Hematopoietic multipotent progenitor cell treated with erythropoietin and hydrocortisone succinate and interleukin-3 and kit ligand, for 6 days (in vitro differentiated cells): ENCODE measurements at regions not wholly inside any gene's neighbourhood (a gene's known extent, or its start where the extent isn't known, plus 50 kb on each side); places are given as distances from the start of the nearest gene placed in this dataset.
A peak's percentile ranks its signal among the peaks of the same experiment; 100 is the strongest.

Experiments
- DNase-seq: peaks from one replicate; pipeline ENCODE4 v3.0.0-alpha.2; 2015

DNA sequence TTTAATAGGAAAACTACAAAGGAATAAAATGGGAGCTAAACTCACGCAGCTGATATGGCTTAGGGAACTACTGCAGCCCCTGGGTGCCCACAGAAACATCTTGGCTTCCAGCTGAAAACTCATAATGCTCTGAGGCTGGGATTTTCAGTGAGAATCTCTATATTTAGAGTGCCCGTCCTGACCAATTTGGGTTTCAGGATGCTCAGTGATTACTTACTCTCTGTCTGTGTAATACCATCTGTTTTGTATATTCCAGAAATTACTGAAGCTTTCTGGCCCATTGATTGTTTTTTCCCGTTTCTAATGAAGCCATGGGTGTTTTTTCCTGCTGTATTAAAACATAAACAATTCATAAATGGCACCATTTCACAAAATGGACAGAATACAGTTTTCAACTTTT is 50.6 kb upstream of the ZNF385D start:
- DNase-seq: no peak

DNA sequence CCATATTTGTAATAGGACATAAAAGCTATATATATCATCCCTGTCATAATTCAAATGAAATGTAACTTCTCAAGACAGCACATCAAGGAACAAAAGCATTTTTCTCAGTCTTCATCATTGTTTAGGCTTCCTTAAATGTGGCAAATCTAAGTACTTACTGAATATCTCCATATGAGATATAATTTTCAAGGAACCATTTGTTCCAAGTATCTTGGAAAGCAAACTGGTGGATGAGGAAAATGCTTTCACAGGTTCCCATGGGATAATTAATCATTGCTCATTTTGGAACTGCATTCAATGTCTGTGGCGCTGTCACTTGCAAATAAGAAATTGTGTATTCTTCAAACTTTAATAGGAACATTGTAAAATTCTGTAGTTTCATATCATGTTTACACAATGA is 52.6 kb upstream of the ZNF385D start:
- no peak for DNase-seq

DNA sequence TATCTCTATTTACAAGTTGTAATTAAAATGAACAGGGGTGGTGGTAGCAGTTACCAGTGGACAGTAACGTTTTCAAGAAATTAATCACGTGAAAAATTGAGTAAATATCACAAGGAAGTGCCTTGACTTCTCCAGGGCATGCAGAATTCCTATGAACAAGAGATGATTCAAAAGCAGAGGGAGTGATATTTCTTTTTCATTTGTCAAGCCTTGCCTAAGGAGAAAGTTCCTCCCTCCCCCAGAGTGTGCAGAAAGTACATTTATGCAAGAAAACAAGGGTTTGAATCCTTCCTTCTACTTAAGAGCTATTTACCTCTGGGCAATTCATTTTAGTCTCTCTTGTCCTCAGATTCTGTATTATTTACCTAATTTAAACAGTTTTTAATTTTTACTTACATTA is 53.3 kb upstream of the ZNF385D start:
- no peak for DNase-seq

DNA sequence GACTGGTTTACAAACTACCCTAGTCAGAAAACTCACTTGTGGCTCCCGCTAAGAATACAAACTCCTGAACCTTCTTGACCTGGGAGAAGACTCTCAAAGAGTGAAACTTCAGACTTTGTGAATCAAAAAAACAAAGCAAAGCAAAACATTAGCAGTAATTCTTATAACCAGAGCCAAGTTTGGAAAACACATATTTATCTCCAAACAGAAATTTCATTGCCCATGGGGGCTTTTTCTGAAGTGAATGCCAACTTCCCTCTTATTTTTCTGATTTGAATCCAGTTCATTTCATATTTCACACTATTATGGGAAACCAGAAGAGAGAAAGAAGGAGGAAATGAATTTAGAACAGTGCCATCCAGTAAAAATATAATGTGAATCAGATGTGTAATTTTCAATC is 55.7 kb upstream of the ZNF385D start:
- DNase-seq: no peak

DNA sequence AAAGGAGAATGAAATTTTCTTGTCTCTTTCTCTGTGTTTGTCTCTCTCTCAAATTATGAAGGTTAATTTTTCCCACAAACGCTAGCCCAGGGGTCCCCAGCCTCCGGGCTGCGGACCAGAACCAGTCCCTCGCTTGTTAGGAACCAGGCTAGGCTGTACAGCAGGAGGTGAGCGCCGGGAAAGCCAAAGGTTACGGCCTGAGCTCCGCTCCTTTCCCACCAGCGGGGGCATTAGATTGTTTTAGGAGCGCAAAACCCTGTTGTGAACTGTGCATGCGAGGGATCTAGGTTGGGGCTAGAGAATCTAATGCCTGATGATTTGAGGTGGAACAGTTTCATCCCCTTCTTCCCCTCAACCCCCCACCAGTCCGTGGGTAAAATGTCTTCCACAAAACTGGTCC is 74.7 kb upstream of the ZNF385D start:
- DNase-seq: no peak

DNA sequence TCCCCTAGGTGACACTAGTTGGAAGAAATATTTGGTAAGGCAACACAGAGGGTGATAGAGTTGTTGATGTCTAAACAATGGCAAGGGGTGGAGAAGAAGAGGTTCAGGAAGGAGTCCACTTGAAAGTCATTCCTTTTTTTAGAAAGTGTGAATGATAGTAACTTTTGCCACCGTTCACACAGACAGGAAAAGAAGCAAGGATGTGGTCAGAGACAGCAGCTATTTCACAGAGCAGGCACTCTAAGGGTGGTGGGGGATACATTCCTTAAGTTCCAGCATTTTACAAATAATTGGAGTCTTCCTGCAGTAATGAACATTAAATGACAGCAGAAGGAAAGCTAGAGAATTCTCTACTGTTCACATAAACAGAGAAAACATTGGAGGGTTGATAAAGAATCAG is 75.4 kb upstream of the ZNF385D start:
- no peak for DNase-seq

DNA sequence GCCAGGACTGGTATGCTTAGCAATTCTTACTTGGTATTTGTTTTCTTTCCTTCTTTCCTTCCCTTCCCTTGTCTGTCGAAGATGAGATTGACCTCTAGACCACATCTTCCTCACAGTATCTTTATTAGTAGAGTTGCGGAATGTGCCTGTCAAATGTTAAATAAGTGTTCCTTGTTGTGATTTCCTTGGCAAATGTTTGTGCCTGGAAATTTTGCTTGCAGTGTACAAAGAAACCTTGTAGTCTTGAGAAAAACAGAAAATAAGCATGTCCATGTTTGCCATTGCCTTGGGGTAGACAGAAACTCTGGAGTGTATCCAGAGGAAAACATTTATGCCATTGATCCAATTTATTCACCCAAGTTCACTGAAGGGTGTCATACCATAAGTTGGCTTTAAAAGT is 79.5 kb upstream of the ZNF385D start:
- DNase-seq: no peak

DNA sequence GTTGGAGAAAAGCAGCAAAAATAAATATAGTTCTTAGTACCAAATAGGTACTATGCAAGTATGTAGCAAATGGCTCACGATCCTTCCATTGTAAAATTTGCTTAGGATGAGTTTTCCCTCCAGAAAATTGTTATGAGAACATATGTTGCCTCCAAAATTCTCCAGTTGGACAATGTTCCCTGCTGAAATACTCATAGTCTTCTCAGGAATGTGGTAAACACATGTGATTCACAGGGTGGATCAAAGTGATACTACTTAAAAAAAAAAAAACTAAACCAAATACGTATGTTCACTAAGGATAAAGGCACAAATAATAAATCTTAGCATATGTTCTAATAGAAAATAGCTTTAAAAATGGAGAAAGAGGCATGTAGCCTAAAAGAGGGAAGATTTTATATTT is 84.3 kb upstream of the ZNF385D start:
- DNase-seq: no peak

DNA sequence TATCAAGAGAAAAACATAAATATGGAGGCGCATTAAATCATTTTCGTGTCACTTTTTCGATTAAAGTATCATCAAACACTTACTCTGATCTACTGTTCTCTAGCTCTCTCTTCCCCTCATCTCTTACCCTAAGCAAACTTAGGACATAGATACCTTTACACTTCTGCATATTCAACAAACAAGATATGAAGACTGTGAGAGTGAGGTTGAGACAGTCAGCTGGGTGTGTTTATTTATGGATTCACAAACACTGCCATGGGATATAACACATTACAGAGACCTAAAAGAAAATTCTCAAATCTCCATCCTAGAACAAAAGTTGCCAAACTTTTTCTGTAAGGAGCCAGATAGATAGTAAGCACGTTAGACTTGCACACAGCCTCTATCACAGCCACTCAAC is 85.2 kb upstream of the ZNF385D start:
- DNase-seq: no peak

DNA sequence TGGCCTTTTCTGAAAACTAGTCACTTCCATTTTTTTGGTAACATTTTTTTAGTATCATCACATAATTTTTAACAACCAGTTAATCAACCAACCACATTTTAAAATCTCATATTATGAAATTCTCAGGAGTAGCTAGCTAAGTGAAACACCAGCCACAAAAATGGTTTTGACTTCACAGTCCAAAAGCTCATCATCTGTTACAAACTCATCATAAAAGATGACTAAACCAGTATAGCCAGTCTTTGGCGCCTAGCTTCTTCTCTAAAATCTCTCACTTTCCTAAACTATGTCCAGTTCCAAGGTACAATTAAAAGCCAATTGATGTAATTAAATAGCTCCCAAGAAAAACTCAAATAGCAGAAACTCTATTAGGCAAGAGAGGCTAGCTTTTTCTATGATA is 88.2 kb upstream of the ZNF385D start:
- no peak for DNase-seq

DNA sequence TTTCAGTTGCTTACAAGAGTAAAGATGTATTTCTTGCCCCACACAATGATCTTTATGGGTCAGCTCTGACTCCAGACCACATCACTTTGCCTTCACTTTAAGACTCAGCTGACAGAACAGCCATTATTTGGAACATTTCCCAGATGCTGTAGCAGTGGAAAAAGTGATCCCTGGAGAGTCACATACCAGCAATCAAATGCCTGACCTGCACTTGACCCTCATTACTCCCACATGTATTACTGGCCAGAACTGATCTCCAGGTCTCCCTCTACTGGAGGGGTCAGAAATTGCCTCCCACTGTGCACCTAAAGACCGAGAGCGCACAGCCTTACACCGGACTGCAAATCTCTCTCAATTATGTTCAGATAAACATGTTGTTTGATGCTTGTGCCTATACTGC is 88.6 kb upstream of the ZNF385D start:
- DNase-seq: peak; percentile 24

DNA sequence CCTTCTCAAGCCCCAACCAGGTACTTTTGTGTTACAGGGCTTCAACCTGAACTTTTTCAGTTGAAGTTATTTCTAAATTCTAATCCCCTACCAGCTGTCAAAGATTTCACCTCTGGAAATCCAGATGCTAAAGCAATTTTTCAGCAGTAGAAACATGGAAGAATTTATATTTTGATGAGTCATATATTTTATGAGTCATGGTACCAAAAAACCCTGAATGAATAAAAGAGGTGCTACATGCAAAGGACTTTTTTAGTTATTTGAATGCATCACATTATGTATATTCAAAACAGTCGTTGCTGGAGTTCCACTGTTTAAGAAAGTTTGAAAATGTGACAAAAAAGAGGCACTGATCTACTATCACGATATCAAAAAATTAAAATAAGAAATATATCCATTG is 96.0 kb upstream of the ZNF385D start:
- DNase-seq: no peak

DNA sequence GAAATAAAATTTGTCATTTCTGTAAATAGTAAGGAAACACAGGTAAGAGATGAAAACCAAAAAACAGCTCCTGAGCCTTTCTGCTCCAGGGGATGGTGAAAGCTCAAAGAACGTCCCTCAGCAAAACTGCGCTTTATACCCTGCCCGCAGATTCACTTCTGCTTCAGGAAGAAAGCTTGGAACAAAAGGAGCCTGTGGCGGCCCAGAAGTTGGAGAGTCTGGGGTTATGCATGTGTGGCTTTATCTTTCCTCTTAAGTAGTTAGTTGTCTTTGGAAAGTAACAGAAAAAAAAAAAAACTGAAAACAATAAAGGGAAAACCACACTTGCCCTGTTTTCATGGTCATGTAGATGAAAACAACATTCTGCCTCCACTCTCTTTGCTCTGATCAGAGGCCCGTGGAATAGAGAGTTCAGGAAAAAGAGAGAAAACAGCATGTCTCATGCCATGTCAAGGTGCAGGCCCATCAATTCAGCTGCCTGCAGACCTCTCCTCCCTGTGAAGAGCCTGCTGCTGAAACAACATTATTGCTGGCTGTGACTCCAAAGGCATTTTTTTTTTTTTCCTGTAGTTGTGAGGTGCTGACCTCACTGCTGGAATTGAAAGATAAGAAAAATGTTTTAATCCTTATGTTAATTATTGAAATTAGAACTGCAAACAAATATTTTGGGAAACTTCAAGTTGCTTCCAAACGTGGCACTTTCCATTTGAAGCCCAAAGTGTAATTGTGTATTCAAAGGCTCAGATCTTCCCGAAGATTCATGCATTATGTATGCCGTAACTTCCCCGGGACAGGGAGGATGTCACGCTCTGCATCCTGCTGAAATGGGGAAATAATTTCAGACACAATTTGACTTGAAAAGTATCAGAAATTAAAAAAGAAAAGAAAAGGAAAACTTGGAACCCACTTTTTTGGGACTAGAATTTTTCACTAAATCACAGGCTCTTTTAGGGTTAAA is 108.4 kb upstream of the ZNF385D start:
- no peak for DNase-seq

DNA sequence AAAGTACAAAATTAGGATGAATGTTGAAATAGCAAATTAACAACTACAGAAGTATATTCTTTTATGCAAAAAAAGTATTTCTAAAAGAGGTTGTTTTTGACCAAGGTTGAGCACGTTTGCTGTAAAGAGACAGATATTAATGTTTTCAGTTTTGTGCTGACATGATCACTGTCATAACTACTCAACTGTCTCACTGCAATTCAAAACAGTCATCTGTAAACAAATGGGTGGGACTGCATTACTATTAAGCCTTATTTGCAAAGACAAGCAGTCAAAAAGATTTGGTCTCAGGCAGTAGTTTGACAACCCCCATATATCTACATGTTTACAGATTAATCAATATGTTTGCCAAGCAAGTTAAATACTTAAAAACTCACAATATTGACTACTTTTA is 109.1 kb upstream of the ZNF385D start:
- DNase-seq: no peak

DNA sequence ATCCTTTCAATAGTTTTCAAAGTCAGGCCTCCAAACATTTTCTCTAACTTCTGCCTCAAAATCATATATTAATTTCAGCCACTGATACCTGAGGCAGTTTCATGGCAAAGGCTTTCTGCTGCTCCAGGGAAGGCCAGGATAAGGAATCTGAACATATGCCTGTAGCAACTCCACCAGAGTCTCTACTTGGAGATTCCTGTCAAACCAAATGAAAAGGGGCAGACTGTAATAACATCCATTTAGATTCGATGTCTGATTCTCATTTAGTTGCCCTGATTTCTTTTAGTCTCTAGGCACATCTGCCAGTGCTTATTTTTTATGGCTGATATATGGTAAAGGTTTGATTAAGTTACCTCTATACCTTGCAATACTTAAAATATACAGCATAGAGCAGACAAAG is 109.6 kb upstream of the ZNF385D start:
- DNase-seq: no peak

DNA sequence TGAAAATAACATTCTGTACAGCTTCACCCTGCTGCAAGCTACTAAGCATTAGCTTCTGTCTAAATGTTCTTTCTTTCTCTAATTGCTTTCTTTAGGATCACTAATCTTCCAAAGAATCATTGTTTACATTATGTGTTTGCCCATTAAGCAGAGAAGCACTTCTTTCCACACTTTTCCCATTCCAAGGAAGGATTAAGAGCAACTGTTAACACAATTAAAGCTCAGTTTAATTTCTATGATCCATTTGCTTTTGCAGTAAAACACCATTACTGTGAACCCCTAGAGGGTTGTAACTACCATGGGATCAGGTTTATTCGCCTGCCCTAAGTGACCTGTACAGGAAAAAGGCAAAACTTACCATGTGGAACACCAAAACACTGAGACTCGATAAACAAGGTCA is 125.8 kb upstream of the ZNF385D start:
- DNase-seq: no peak

DNA sequence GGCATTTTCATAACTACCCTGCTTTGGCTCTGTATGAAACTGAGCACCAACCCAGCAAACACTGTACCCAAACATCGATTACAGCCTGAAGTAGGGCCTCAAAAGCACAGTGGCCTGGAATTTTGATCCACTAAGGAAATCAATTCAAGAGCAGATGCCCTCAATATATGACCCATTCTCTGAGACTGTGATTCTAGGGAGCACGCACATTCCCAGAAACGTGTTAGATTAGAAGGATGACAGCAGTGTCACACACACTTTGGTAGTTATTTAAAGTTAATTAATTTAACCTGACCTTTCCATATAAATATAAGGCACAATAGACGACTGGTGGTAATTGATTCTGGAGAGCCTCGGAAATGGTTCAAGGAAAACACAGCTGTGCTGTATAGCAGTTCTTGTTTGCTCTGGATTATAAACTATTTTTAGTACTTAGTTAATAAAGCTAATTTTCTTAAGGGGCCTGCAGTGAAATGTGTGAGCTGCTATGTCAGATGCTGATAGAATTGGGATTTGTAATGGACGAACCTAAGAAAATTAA is 126.3 kb upstream of the ZNF385D start:
- no peak for DNase-seq

DNA sequence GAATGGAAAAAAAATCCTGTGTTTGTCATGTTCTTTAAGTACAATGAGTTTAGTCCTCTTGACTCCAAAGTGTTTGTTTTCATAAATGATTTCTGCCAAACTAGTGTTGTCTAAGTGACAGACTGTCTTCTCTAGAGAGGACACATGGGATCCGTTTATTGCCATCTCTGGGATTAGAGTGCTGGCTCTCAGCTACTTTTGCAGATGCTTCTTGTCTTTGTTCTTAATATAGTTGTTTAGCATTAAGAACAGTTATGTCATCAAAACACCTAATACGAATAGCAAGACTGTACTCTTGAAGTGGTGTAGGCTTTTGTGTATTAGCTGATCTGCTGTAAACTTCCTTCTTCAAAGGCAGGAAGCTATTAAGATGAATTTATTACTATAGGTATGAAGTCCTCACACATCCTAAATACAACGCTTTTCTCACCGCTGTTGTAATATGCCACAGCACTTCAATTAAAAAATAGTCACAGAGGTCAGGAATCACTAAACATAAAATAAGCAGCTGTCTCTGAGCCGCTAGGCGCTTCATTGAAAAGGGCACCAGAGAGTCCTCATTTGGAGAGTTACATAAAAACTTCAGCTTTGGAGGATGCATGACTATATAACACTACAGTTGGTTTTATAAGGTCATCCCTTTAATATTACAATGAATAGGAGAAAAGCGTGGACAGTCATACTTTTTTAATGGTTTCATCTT is 128.3 kb upstream of the ZNF385D start:
- no peak for DNase-seq

DNA sequence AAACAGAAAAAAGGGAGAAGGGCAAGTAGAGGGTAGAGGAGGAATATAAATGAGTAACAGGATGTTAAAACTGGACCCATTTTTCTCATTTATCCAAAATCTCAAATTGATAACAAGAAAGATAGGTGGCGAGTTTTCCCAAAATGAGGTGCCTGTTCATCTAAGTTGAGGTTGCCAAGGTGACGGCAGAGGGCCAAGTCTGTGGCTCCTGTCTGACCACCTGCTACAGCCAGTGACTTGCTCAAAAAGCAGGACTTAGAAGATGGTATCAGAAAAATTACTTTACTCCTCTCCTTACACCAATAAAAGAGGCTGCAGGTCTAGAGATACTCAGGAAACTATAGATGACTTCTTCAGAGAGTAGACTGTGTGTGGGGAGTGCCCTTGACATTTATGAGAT is 137.6 kb upstream of the ZNF385D start:
- DNase-seq: no peak

DNA sequence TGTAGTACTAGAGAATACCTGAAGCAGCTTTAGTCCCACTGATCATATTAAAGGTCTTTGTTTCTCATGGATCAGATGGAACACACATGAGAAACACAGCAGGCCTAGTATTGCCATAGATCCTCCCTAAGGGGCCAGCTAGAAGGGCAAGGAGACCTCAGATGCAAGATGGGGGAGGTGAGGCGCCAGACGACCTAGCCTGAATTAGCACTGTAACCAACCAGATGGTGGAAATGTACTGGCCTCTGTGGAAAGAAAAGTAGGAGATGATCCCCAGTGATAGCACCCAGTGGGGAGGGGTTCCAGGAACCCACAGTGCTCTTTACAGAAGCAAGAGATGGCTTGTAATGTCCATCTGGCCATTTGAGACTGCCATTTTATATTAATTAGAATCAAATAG is 138.2 kb upstream of the ZNF385D start:
- DNase-seq: no peak

DNA sequence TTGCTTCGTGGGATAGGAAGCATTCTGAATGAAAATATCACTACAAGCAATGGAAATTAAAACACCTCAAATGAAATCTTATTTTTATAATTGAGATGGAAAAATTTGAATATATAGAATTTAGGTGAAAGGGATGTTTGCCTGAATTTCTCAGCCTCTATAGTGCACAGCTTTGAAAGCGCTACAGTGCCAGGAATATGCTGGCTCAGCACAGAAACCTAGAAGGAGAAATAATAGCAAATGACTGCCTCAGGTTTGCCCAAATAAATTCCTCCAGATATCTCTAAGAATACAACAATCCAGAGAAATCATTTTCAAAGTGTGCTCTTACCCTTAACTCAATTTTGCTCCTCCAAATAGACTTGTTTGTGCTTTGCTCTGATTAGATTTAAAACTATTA is 141.1 kb upstream of the ZNF385D start:
- no peak for DNase-seq

DNA sequence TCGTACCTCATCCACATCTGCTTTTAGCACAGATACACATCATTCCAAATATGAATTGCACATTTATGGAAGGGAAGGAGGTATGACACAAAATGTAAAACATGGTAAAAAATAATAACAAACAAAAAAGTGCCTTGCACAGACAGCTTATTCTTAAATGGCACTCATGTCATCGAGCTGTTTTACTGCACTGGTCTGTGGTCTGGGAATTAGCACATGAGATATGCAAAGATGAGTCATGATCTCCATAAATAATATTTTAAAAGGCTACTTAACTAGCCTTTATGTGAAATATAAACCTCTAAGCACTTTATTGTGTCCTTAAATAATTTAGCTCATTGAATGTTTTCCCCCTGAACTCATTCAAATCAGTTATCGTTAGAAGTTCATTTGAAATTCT is 142.2 kb upstream of the ZNF385D start:
- peak; percentile 3 for DNase-seq

DNA sequence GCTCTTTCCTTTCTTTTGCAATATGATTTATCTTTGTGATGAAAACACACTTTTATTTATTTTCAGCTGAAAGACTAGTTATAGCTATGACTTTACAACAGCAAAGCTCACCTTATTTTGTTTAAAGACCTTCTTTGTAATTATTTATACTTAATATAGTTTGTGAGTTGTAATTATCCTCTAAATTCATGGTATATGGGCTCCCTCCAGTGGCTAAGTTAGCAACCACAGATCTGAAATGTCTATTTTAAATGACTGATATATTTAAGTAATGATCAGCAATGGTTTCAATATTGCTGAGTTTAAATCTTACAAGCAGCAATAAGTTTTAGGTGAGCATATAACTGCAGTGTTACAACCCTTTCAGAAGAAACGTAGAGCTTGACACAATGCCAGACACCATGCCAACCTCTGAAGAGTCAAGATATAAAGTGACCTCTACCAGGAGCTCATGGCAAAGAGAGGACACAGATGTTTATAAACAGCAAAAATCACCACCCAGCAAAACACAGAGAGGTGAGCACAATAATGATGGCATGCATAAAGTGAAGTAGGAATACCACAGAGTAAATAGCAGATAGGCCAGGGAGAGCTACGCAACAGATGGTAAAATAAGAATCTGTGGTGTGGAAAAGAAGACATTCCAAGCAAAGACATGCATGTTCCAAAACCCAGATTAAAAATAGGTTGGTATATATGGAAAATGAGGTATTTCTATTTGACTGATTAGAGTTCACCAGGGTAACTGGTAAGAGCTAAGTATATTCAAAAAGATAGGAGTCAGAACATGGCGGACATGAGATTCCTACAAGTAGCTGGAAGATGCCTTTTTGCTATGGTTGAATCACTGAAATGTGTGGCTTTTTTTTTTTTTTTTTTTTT is 143.7 kb upstream of the ZNF385D start:
- peak; percentile 56 for DNase-seq
